ENCODE measurements at regions not wholly inside any gene's neighbourhood (a gene's known extent, or its start where the extent isn't known, plus 50 kb on each side); places are given as distances from the start of the nearest gene placed in this dataset.

DNA sequence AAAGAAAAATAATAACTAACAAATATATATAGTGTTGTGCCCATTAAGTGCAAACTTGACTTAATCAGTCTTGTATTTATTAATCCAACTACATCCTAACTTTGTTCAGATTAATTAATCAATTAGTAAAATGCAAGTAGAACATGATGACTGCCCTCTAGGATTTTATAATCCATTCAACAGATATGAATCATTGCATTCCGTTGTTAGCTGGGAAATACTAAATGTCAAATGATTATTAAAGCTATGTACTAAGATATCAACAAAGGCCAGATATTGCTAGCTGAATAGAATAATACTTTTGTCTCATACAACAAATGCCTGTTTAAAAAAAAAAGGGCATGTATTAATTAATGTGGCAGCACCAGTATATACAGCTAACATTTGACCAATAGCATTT, 1366.3 kb downstream of the STIM2 start:
- H3K4me3 ChIP-seq (ENCODE audit: control insufficient read depth, low read depth, low read length): no peak overlapping the region
- peak; percentile 7 for DNase-seq (ENCODE audit: low read depth)
- TF ChIP-seq, protein P1, sequence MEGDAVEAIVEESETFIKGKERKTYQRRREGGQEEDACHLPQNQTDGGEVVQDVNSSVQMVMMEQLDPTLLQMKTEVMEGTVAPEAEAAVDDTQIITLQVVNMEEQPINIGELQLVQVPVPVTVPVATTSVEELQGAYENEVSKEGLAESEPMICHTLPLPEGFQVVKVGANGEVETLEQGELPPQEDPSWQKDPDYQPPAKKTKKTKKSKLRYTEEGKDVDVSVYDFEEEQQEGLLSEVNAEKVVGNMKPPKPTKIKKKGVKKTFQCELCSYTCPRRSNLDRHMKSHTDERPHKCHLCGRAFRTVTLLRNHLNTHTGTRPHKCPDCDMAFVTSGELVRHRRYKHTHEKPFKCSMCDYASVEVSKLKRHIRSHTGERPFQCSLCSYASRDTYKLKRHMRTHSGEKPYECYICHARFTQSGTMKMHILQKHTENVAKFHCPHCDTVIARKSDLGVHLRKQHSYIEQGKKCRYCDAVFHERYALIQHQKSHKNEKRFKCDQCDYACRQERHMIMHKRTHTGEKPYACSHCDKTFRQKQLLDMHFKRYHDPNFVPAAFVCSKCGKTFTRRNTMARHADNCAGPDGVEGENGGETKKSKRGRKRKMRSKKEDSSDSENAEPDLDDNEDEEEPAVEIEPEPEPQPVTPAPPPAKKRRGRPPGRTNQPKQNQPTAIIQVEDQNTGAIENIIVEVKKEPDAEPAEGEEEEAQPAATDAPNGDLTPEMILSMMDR (conservative IDR thresholded peaks at IDR 0.05; ENCODE audit: control insufficient read depth, insufficient read depth, low read depth, low read length): no peak

DNA sequence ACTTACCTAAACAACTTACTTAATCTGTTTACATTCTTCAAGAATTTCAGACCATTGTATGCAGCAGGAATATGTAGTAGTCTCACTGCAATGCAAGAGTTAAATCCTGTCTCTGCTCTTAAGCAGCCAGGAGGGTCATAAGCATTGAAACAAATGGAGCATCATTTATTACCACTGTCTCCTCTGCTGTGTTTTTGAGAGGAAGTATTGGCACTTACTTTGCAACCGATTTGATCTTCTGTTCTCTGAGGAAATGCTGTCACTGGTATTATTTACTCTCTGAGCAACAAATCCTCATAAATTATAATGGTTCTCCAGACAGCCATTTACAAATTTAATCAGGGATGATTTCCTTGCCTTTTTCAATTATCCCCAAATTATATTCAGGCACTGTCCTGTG, 1367.1 kb downstream of the STIM2 start:
- H3K4me3 ChIP-seq (ENCODE audit: control insufficient read depth, low read depth, low read length): no peak overlapping the region
- DNase-seq (ENCODE audit: low read depth): no peak
- TF ChIP-seq, protein P1 (conservative IDR thresholded peaks at IDR 0.05; ENCODE audit: control insufficient read depth, insufficient read depth, low read depth, low read length): no peak

DNA sequence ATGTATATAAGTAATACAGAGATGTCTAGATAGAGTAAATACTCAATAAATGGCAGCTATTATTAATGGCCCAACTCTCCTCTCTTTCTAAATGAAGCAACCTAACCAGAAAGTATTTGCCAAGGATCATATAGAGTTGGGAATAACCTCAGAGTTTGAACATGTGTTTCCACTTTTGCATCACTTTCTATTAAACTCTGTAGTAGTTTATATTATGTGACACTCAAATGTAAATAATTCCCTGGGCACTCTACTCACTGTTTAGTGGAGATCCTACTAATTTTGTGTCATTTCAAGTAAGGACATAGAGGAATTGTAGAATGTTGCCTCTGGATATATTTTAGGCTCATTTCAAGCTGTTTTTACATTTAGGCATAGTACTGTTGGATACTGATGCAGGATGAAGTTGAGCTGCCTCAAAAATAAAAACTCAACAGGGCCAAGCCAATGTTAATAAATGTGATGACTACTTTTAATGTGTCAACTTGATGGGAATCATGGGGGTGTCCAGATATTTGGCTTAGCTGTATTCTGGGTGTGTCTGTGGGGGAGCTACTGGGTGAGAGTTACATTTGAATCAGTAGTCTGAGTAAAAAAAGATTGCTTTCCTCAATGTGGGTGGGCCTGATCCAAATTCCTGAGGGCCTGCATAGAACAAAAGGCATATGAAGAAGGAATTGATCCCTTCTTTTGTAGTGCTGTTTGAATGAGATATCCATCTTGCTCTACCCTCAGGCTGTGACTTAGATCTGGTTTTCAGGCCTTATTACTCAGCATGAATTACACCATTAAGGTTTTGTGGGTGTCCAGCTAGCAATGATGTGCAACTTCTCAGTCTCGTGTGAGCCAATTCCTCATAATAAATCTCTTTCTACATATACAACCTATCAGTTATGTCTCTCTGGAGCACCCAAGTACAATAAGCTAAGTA, 1368.2 kb downstream of the STIM2 start:
- H3K4me3 ChIP-seq (ENCODE audit: control insufficient read depth, low read depth, low read length): no peak overlapping the region
- DNase-seq (ENCODE audit: low read depth): peak; percentile 86
- TF ChIP-seq, protein P1 (conservative IDR thresholded peaks at IDR 0.05; ENCODE audit: control insufficient read depth, insufficient read depth, low read depth, low read length): no peak

DNA sequence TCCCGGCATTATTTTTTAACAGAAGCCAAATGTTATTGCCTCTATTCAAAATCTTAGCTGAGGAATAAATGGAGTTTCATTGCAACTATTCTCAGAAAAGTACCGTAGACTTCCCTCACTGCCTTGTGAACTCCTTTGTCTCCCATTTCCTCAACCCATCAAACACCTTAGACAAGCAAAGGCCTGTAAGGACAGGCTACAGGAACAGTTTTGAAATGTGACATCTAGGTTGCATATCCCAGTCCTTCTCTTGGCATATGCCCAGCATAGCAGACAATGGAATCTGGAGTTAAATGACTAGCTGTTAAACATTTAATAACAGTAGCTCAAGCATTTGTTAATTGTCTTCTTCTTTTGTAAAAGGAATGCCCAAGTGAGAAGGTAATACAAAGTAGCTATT, 1371.7 kb downstream of the STIM2 start:
- TF ChIP-seq, protein P1 (conservative IDR thresholded peaks at IDR 0.05; ENCODE audit: control insufficient read depth, insufficient read depth, low read depth, low read length): no peak
- DNase-seq (ENCODE audit: low read depth): no peak
- no peak overlapping the region for H3K4me3 ChIP-seq (ENCODE audit: control insufficient read depth, low read depth, low read length)

DNA sequence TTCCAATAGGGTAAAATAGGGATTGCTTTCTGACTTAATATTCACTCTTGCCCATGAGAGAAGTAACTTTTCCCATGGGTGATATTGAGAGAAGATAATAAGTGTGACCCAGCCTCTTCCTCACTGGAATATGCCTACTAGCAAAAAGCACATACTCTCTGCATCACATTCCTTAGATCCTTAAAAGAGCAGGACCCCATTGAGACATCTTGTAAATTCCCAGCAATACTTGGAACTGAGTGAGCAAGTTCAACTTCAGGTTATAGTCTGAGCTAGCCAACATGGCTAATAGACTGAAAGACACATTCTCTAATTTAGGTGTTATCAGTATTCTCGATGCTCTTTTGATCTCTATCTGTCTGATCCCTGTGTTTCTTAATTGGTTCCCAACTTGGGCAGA, 1372.3 kb downstream of the STIM2 start:
- TF ChIP-seq, protein P1 (conservative IDR thresholded peaks at IDR 0.05; ENCODE audit: control insufficient read depth, insufficient read depth, low read depth, low read length): no peak
- no peak for DNase-seq (ENCODE audit: low read depth)
- no peak overlapping the region for H3K4me3 ChIP-seq (ENCODE audit: control insufficient read depth, low read depth, low read length)

DNA sequence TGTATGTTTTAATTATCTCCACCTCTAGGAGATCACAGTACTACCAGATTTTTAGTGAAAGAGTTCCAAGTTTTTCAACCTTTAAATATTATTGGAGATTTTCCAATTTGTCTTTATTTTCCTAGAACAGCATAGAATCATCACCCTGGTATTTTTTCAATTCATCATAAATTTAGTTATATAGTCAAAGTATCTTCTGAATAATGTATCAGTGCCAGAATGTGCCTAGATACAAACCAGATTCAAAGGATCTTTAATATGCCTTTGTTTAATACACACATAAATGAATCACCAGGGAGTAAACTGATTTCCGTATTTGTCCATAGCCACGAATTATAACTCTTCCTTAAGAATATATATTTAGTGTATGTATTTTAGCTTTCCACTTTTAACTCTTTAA, 1373.1 kb downstream of the STIM2 start:
- no peak for DNase-seq (ENCODE audit: low read depth)
- TF ChIP-seq, protein P1 (conservative IDR thresholded peaks at IDR 0.05; ENCODE audit: control insufficient read depth, insufficient read depth, low read depth, low read length): no peak
- H3K4me3 ChIP-seq (ENCODE audit: control insufficient read depth, low read depth, low read length): no peak overlapping the region

All from fibroblast of mammary gland (primary cell).